IPS-18a (cell line): ENCODE measurements at regions not wholly inside any gene's neighbourhood (a gene's known extent, or its start where the extent isn't known, plus 50 kb on each side); places are given as distances from the start of the nearest gene placed in this dataset.

Source experiments
- H3K27ac ChIP-seq: one replicate; pipeline ENCODE4 v1.5.1; 2013; ENCODE audit warnings: low read length
- H3K27me3 ChIP-seq: one replicate; pipeline ENCODE4 v1.6.1; 2013; ENCODE audit warnings: mild to moderate bottlenecking, low read length; ENCODE audit not compliant: control insufficient read depth, insufficient read depth
- H3K36me3 ChIP-seq: one replicate; pipeline ENCODE4 v1.6.1; 2013; ENCODE audit warnings: low read depth, low read length; ENCODE audit not compliant: control insufficient read depth
- H3K4me1 ChIP-seq: one replicate; pipeline ENCODE4 v1.6.1; 2013; ENCODE audit warnings: low read depth, low read length; ENCODE audit not compliant: control insufficient read depth
- H3K4me3 ChIP-seq: one replicate; pipeline ENCODE4 v1.5.1; 2013; ENCODE audit warnings: low read length
- H3K9ac ChIP-seq: one replicate; pipeline ENCODE4 v1.6.1; 2013; ENCODE audit warnings: mild to moderate bottlenecking, low read length, moderate library complexity
- H3K9me3 ChIP-seq: one replicate; pipeline ENCODE4 v1.6.1; 2013; ENCODE audit warnings: low read depth, low read length; ENCODE audit not compliant: control insufficient read depth

DNA sequence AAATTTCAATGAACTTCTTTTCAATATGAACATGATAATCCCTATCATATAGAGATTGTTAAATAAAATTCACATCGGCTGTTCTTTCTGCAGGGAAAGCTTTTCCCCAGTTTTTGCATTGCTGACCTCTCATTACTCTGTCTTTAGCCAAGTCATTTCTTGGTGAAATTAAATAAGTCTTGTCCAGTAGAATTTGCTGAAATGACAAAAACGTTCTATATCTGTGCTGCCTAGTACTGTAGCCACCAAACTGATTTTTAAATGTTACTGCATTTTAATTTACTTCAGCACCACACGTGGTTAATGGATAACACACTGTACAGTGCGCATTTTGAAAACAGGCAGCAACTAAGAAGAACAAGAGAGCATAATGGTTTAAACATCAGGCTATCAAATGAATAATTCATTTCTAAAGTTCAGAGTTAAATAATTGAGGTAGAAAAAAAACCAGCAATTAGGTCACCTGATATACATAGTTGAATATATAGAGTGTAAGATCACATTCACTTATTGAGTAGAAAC is 178.9 kb downstream of the LIG4 start:
- Histone ChIP-seq H3K9me3 (no peaks in the 10 kb centered on the region), H3K27ac (no peak overlapping the region), H3K27me3 (no peaks in the 10 kb centered on the region), H3K4me3 (no peak overlapping the region), H3K36me3 (no peaks in the 10 kb centered on the region), H3K4me1 (peaks cover 10% of the 10 kb centered on the region), H3K9ac (no peak overlapping the region)

DNA sequence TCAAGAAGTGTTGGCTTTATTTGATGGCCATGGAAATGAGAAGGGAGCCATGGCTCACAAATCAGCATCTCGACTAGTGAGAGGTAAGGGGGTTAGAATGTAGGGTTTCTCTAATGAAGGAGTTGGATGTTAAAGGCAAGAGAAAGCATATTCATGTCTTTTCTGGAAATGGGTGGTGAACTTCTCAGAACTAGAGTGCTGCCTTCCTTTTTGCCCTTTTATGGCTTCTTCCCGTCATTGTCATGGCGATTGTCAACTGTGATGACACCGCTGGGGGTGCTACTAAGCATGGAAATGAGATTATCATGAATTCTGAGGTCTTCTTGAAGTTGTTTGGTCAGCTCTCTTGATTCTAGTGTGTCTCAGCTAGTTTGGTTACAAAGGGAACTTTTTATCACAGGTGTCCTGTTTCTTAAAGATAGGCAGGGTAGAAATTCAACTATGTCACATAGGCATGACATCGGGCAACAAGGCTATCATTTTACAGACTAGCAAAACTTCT is 180.4 kb downstream of the LIG4 start:
- Histone ChIP-seq H3K4me1 (peaks cover 11% of the 10 kb centered on the region), H3K4me3 (no peak overlapping the region), H3K9ac (no peak overlapping the region), H3K27ac (no peak overlapping the region), H3K9me3 (no peaks in the 10 kb centered on the region), H3K27me3 (no peaks in the 10 kb centered on the region), H3K36me3 (no peaks in the 10 kb centered on the region)

DNA sequence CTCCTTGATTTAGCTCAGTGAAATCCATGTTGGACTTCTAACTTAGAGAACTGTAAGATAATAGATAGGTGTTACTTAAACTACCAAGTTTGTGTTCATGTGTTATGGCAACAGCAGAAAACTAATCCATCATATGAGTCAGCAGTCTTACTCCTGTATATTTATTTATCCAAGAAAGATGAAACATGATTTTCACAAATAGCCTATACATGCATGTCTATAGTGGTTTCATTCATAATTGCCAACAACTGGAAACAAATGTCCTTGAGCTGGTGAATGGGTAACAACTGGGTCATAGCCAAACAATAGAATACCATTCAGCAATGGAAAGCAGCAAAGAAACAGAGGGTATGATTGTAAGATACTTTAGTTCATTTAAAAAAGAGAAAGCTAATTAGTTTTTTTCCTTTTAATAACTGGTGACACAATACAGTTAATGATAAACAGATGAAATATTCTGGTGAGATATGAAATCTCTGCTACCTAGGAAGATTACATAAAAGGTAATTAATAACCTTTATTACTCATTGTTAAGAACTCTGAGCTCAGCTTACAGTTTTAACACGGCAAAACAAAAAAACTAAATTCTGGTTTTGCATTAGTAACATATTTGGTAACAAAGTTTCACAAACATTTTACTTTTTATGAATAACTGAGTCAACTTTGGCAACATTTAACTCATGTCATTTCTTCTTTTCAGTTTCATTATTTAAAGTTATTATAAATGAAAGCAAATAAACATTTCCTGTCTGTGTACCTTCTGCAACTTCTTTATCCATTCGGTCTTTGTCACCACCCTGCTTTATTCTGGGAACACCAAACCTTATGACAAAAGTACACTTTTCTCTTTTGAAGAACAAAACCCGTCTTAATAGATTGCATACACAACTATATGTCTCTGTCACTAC is 181.3 kb downstream of the LIG4 start:
- H3K27me3 ChIP-seq = no peaks in the 10 kb centered on the region
- H3K36me3 ChIP-seq = no peaks in the 10 kb centered on the region
- H3K9me3 ChIP-seq = no peaks in the 10 kb centered on the region
- peaks cover 11% of the 10 kb centered on the region for H3K4me1 ChIP-seq
- no peak overlapping the region for H3K27ac ChIP-seq
- H3K4me3 ChIP-seq = no peak overlapping the region
- no peak overlapping the region for H3K9ac ChIP-seq

DNA sequence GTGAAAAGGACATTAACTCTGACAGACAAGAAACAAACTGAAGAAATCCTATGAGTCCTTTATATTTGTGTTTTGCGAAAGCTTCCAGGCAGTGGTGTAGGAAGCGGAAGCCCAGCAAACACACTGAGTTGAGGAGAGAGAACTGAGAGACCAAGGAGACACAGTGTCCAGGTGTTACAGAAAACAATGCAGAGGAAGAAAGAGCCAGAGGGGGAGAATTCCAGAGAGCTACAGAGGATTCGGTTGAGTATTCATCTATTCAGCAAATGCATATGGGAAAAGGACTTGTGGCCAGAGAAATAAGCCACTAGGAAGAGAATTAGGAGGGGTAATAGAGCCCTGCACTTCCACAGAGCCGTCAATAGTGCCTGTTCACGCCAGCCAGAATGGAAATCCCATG is 183.5 kb downstream of the LIG4 start:
- Histone ChIP-seq H3K36me3 (no peaks in the 10 kb centered on the region), H3K4me1 (peaks cover 16% of the 10 kb centered on the region), H3K4me3 (no peak overlapping the region), H3K9me3 (no peaks in the 10 kb centered on the region), H3K9ac (no peak overlapping the region), H3K27me3 (no peaks in the 10 kb centered on the region), H3K27ac (no peak overlapping the region)

DNA sequence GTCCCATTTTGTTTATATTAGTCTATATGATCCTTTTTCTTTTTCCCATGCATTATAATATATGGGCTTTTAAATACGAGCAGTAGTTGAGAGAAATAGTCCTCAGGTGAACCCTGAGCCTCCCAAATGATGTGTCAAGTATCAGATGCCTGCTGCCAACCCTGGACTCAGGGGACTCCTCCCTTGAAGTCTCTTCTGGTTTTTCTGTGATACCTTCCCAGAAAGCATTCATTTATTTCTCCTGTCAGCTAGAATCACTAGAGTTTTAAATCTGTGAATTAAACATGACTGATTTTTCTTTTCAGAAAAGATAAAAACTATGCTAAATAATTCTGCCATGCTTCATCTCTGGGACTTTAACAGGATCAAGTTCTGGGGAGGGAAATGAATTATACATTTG is 184.6 kb downstream of the LIG4 start:
- Histone ChIP-seq H3K4me3 (no peak overlapping the region), H3K27ac (no peak overlapping the region), H3K36me3 (no peaks in the 10 kb centered on the region), H3K27me3 (no peaks in the 10 kb centered on the region), H3K4me1 (peaks cover 16% of the 10 kb centered on the region), H3K9ac (no peak overlapping the region), H3K9me3 (no peaks in the 10 kb centered on the region)

DNA sequence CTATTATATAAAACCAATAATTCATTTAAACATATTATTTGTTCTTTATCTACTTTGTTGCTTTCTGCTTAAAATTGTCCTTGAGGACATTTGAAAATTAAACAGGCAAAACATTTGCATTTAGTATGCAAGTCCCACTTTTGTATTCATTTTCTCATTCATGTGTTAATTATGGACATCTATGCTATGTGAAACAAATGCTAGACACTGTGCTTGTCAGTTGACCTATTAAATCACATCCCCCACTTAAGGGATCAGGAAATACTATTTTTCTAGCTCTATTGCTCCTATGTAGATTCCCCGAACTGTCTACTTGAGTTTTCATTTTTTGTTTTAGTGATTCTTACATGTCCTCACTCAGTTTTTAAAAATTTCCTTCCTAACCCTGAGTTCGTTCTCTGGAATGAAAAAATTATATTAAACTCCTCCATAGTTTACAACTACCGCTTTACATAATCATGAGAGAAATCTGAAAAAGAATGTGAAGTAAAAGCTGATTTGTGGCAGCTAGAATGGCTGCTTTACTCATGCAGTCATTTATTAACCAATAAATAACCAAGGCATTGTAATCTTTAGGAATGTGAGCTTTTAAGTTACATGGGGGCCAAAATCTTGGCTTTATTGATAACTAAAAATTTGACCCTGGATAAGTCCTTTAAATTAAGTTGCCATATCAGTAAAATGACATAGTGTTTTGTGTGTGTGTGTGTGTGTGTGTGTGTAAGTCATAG is 188.5 kb downstream of the LIG4 start:
- H3K4me3 ChIP-seq = no peak overlapping the region
- no peaks in the 10 kb centered on the region for H3K27me3 ChIP-seq
- peaks cover 9% of the 10 kb centered on the region for H3K4me1 ChIP-seq
- no peaks in the 10 kb centered on the region for H3K9me3 ChIP-seq
- H3K27ac ChIP-seq = no peak overlapping the region
- no peak overlapping the region for H3K9ac ChIP-seq
- H3K36me3 ChIP-seq = no peaks in the 10 kb centered on the region

DNA sequence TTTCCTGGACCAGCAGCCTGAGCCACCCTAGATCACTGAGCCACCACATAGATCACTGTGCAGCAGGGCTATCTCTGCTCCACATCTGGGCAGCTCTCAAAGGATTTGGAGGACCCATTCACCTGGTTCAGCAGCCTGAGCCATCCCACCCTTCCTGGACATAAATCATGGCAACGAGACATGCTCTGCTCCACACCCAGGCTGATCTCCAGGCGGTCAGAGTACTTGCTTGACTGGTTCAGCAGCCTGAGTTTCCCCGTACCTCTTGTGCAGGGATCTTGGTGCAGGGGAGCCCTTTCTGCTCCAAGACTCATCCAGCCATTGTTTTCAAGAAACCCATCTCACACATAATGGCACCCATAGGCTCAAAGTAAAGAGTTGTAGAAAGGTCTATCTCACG is 195.3 kb downstream of the LIG4 start:
- Histone ChIP-seq H3K9me3 (no peaks in the 10 kb centered on the region), H3K27me3 (no peaks in the 10 kb centered on the region), H3K9ac (no peak overlapping the region), H3K4me3 (no peak overlapping the region), H3K36me3 (no peaks in the 10 kb centered on the region), H3K4me1 (no peaks in the 10 kb centered on the region), H3K27ac (no peak overlapping the region)

DNA sequence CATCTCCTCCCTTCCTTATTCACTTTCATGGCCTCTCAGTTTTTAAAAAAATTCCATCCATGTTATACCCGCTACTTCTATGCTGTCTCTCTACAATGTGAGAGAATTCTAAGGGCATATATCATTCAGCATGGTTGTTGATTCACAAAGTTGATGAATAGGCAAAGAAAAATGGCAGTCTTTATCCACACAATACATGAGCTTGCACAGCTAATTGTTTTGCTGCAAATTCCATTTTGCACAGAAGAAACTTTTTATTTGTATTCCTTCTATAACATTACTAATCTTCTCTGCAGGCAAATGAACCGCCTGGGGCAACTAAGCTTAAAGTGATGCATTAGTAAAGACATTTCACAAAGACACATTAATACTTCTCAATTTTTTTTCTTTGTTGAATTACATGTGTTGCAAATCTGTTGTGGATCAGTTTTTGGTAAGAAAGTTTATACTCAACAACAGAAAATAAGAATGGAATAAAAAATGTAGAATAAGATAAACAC is 196.9 kb downstream of the LIG4 start:
- H3K9me3 ChIP-seq = no peaks in the 10 kb centered on the region
- H3K4me1 ChIP-seq = no peaks in the 10 kb centered on the region

DNA sequence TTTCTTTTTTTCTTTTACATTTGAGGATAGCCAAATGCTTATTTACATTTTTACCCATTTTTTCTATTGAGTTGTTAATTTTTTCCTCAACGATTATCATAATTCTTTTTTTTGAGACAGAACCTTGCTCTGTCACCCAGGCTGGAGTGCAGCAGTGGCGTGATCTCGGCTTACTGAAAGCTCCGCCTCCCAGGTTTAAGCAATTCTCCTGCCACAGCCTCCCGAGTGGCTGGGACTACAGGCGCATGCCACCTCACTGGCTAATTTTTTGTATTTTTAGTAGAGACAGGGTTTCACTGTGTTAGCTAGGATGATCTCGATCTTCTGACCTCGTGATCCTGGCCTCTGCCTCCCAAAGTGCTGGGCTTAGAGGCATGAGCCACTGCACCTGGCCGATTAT is 208.7 kb downstream of the LIG4 start:
- no peaks in the 10 kb centered on the region for H3K4me1 ChIP-seq
- H3K9me3 ChIP-seq = no peaks in the 10 kb centered on the region
- no peaks in the 10 kb centered on the region for H3K27me3 ChIP-seq
- no peak overlapping the region for H3K4me3 ChIP-seq
- H3K27ac ChIP-seq = no peak overlapping the region
- H3K36me3 ChIP-seq = no peaks in the 10 kb centered on the region
- no peak overlapping the region for H3K9ac ChIP-seq

More for the DNA sequence above, 196.9 kb downstream of the LIG4 start:
- H3K4me3 ChIP-seq = no peak overlapping the region
- H3K9ac ChIP-seq = no peak overlapping the region
- H3K36me3 ChIP-seq = no peaks in the 10 kb centered on the region
- no peaks in the 10 kb centered on the region for H3K27me3 ChIP-seq
- no peak overlapping the region for H3K27ac ChIP-seq

DNA sequence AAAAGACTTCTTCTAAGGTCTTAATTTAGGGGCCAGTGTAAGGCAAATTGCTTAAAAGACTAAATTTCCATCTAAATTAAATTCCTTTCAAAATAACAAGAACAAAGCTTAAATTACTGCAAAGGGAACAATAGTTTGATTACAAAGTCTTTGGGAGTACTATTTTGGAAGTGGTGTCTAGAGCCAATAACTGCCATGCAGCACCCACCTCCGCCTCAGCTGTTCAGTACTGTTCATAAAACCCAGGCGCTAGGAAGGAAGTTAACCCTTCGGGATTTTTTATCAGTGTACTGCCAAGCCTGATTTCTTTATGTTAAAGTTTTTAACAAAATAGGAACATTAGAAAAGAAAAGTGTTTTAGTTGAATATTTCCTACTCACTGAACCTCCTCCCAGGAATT is 210.1 kb downstream of the LIG4 start:
- Histone ChIP-seq H3K27ac (no peak overlapping the region), H3K9ac (no peak overlapping the region), H3K27me3 (no peaks in the 10 kb centered on the region), H3K9me3 (no peaks in the 10 kb centered on the region), H3K36me3 (no peaks in the 10 kb centered on the region), H3K4me3 (no peak overlapping the region), H3K4me1 (no peaks in the 10 kb centered on the region)

DNA sequence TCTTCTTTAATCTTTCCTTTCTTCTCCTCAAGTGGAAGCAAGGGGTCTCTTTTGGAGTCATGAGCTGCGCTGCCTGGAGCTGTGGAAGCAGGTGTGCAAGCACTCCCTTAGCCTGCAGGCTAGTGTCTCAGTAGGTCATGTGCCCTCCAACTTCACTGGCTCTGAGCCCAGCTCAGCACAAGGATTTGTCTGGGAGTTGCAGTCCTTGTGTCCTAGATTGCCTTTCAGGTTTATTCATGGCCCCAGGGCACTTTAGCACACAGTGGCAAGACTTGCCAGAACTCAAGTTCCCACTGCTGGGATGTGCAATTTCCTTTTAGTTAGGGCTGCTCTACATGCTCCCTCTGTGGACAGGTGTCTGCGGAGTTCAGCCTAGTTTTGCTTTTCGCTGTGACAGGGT is 211.7 kb downstream of the LIG4 start:
- no peak overlapping the region for H3K9ac ChIP-seq
- no peaks in the 10 kb centered on the region for H3K27me3 ChIP-seq
- no peak overlapping the region for H3K27ac ChIP-seq
- no peaks in the 10 kb centered on the region for H3K4me1 ChIP-seq
- H3K36me3 ChIP-seq = no peaks in the 10 kb centered on the region
- no peak overlapping the region for H3K4me3 ChIP-seq
- no peaks in the 10 kb centered on the region for H3K9me3 ChIP-seq
